A549 (cell line): ENCODE measurements at regions not wholly inside any gene's neighbourhood (a gene's known extent, or its start where the extent isn't known, plus 50 kb on each side); places are given as distances from the start of the nearest gene placed in this dataset.

ENCODE experiments used
- GATA3 ChIP-seq: IDR thresholded peaks from 2 replicates; pipeline ENCODE4 v1.6.1; 2012; ENCODE audit warnings: borderline replicate concordance
- POLR2A ChIP-seq: IDR thresholded peaks from 2 replicates; pipeline ENCODE4 v1.6.1; 2012; ENCODE audit warnings: mild to moderate bottlenecking, low read length
- POLR2AphosphoS2 ChIP-seq: conservative IDR thresholded peaks from 2 replicates; pipeline ENCODE4 v1.6.1; 2012; ENCODE audit warnings: low read length, improper control_type of control experiment, inconsistent platforms
- TP53 ChIP-seq: fragments of 250-450 bp; sonication (Bioruptor Pico); IDR thresholded peaks from 2 replicates; pipeline ENCODE4 v1.5.0; 2021; ENCODE audit warnings: mild to moderate bottlenecking, moderate library complexity
- ZFP36 ChIP-seq: fragments of 450-650 bp; IDR thresholded peaks from 2 replicates; pipeline ENCODE4 v1.6.1; 2014; ENCODE audit warnings: borderline replicate concordance; ENCODE audit not compliant: partially characterized antibody
- TF ChIP-seq, protein P1 (sequence below): fragments of >200 bp; sonication (Bioruptor Twin); formaldehyde crosslinking; IDR thresholded peaks from 3 replicates; pipeline ENCODE4 v1.5.1; 2016

- TF ChIP-seq POLR2A (no peak), GATA3 (no peak), POLR2AphosphoS2 (no peak), ZFP36 (no peak), TP53 (CRISPR knock-in tag) (no peak)
- TF ChIP-seq, protein P1, sequence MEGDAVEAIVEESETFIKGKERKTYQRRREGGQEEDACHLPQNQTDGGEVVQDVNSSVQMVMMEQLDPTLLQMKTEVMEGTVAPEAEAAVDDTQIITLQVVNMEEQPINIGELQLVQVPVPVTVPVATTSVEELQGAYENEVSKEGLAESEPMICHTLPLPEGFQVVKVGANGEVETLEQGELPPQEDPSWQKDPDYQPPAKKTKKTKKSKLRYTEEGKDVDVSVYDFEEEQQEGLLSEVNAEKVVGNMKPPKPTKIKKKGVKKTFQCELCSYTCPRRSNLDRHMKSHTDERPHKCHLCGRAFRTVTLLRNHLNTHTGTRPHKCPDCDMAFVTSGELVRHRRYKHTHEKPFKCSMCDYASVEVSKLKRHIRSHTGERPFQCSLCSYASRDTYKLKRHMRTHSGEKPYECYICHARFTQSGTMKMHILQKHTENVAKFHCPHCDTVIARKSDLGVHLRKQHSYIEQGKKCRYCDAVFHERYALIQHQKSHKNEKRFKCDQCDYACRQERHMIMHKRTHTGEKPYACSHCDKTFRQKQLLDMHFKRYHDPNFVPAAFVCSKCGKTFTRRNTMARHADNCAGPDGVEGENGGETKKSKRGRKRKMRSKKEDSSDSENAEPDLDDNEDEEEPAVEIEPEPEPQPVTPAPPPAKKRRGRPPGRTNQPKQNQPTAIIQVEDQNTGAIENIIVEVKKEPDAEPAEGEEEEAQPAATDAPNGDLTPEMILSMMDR = no peak
These were observed 135.4 kb downstream of the CDC5L start for GRCh38 chr6:44522871-44523270.
